ENCODE measurements at regions not wholly inside any gene's neighbourhood (a gene's known extent, or its start where the extent isn't known, plus 50 kb on each side); places are given as distances from the start of the nearest gene placed in this dataset.

DNA sequence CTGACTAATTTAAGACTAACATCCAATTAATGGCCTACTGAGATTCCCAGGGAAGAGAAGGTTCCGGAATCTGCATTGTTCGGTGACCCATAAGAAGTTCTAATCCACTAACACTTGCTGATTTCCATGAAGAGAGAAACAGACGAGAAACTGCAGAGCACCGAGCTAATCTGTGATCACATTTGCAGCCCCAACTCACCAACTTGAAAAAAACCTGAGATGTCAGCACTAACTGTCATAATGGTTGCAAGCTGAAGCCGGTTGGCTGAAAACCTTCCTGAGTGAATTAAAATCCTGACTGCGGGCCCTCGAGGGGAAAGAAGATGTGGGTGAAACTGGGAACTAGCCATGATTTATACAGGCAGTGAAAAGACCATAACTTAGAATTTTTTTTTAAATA, 204.8 kb upstream of the IGF1R start:
- TF ChIP-seq, protein P1, sequence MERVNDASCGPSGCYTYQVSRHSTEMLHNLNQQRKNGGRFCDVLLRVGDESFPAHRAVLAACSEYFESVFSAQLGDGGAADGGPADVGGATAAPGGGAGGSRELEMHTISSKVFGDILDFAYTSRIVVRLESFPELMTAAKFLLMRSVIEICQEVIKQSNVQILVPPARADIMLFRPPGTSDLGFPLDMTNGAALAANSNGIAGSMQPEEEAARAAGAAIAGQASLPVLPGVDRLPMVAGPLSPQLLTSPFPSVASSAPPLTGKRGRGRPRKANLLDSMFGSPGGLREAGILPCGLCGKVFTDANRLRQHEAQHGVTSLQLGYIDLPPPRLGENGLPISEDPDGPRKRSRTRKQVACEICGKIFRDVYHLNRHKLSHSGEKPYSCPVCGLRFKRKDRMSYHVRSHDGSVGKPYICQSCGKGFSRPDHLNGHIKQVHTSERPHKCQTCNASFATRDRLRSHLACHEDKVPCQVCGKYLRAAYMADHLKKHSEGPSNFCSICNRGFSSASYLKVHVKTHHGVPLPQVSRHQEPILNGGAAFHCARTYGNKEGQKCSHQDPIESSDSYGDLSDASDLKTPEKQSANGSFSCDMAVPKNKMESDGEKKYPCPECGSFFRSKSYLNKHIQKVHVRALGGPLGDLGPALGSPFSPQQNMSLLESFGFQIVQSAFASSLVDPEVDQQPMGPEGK (CRISPR knock-in tag; IDR thresholded peaks at IDR 0.05; ENCODE audit: borderline replicate concordance): no peak
- TF ChIP-seq RARB (CRISPR knock-in tag; IDR thresholded peaks at IDR 0.05): no peak
